PC-9 (cell line): ENCODE measurements at regions not wholly inside any gene's neighbourhood (a gene's known extent, or its start where the extent isn't known, plus 50 kb on each side); places are given as distances from the start of the nearest gene placed in this dataset.

Source experiments
- EZH2 ChIP-seq: fragments of 200-600 bp; sonication (generic); IDR thresholded peaks from 2 replicates; pipeline ENCODE4 v1.8.0; 2017; ENCODE audit warnings: antibody characterized with exemption, low read depth
- TF ChIP-seq, protein P1 (sequence below): fragments of 200-600 bp; sonication (generic); conservative IDR thresholded peaks from 2 replicates; pipeline ENCODE4 v1.6.1; 2017; ENCODE audit warnings: mixed run types, antibody characterized with exemption, mild to moderate bottlenecking, moderate library complexity

DNA sequence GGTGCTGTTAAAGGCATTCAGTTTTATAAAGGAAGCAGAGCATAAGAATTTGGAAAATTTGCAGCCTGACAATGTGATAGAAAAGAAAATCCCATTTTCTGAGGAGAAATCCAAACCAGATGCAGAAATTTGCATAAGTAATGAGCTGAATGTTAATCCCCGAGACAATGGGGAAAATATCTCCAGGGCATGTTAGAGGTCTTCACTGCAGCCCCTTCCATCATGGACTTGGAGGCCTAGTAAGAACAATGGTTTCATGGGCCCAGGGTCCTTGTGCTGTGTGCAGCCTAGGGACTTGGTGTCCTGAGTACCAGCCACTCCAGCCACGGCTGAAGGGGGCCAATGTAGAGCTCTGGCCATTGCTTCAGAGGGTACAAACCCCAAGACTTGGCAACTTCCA is 542.7 kb upstream of the NR3C2 start:
- TF ChIP-seq, protein P1, sequence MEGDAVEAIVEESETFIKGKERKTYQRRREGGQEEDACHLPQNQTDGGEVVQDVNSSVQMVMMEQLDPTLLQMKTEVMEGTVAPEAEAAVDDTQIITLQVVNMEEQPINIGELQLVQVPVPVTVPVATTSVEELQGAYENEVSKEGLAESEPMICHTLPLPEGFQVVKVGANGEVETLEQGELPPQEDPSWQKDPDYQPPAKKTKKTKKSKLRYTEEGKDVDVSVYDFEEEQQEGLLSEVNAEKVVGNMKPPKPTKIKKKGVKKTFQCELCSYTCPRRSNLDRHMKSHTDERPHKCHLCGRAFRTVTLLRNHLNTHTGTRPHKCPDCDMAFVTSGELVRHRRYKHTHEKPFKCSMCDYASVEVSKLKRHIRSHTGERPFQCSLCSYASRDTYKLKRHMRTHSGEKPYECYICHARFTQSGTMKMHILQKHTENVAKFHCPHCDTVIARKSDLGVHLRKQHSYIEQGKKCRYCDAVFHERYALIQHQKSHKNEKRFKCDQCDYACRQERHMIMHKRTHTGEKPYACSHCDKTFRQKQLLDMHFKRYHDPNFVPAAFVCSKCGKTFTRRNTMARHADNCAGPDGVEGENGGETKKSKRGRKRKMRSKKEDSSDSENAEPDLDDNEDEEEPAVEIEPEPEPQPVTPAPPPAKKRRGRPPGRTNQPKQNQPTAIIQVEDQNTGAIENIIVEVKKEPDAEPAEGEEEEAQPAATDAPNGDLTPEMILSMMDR, result no peak
- no peak for TF ChIP-seq EZH2
